K562 (cell line): ENCODE measurements at regions not wholly inside any gene's neighbourhood (a gene's known extent, or its start where the extent isn't known, plus 50 kb on each side); places are given as distances from the start of the nearest gene placed in this dataset.

Experiments used
- ZBTB40 ChIP-seq, 2 experiments: fragments of 450-650 bp in 1 of 2; sonication (generic) in 1 of 2; formaldehyde crosslinking in 1 of 2; IDR thresholded peaks; 2 replicates each; pipeline versions ENCODE4 v1.7.1 to v1.9.0; 2016 to 2022; ENCODE audit warnings: inconsistent platforms in 1 of 2, mild to moderate bottlenecking in 1 of 2, missing genetic modification reagents in 1 of 2

- TF ChIP-seq ZBTB40 (IDR thresholded peaks at IDR 0.05) (no peak), ZBTB40 (CRISPR knock-in tag; IDR thresholded peaks at IDR 0.05) (no peak)
- TF ChIP-seq, all 486 proteins: peak for 0
Measured at GRCh38 chr21:17372200-17372599, 140.6 kb upstream of the CXADR start (continued).
